ENCODE measurements at regions not wholly inside any gene's neighbourhood (a gene's known extent, or its start where the extent isn't known, plus 50 kb on each side); places are given as distances from the start of the nearest gene placed in this dataset.

DNA sequence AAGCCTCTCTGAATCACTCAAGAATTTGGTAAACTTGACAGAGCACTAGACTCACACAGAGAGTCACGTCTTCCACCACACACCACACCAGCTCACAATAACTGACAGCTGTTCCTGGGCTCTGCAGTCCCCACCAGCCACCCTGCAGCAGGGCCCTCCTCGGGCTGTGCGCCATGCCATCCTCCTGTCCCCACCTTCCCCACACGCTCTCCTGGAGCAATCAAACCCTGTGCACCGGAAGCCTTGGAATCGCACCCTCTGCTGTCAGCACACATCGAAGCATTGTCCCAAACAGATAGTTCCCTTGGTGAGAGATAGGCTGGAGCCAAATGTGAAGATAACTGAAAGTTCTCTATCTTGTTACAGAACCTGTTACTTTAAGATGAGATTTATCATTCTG, 191.0 kb downstream of the TBXT start:
- Histone ChIP-seq H3K27ac (ENCODE audit: low read depth, low read length, poor library complexity, severe bottlenecking) (no peak overlapping the region), H3K36me3 (ENCODE audit: insufficient read depth, low read length, poor library complexity, severe bottlenecking) (no peaks in the 10 kb centered on the region), H3K27me3 (replicated peaks; ENCODE audit: insufficient read depth, low read depth, low read length, poor library complexity) (no peaks in the 10 kb centered on the region), H3K4me1 (ENCODE audit: insufficient read depth, low read length, poor library complexity, severe bottlenecking) (no peaks in the 10 kb centered on the region), H3K9me3 (ENCODE audit: low read depth, low read length, poor library complexity, severe bottlenecking) (no peaks in the 10 kb centered on the region), H3K4me3 (ENCODE audit: low read depth, low read length, poor library complexity, severe bottlenecking) (no peak overlapping the region)
- no peak for TF ChIP-seq EZH2 (IDR thresholded peaks at IDR 0.05; ENCODE audit: borderline replicate concordance, low read depth, low read length, poor library complexity, severe bottlenecking)
- TF ChIP-seq CTCF (conservative IDR thresholded peaks at IDR 0.05; ENCODE audit: low read depth, low read length), result no peak
- CTCF ChIA-PET, result no interaction called here
- intact Hi-C loops (cut with micrococcal nuclease; ENCODE audit: unreplicated experiment), result no loop called here
- DNase-seq (ENCODE audit: low spot score), result no peak
- no TSS peak for BruUV-seq (replicated peaks)
- POLR2A ChIA-PET (ENCODE audit: low non-redundant PET), result no interaction called here

GRCh38 chr6:165974817-165975216, 192.8 kb downstream of the TBXT start:
- CTCF ChIA-PET, result no interaction called here
- POLR2A ChIA-PET (ENCODE audit: low non-redundant PET), result no interaction called here

DNA sequence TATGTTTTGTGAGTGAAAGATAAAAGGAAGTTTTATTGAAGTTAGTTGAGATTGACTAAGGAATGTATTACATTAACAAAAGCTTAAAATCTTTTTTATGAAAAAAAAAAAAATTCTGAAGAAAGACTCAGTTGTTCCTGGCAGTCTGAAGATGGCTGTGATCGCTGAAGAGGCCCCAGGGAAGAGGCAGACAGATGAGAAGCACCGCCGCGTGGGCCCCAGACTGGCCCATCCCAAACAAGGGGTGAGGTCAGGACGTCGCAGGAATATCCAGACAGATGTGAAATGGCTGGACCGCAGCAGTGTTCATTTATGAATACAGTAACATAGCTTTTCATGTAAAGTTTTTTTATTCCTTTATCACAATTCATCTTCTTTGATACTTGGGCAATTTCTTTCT, 194.2 kb downstream of the TBXT start:
- BruUV-seq (replicated peaks), result no TSS peak
- no peak for TF ChIP-seq CTCF (conservative IDR thresholded peaks at IDR 0.05; ENCODE audit: low read depth, low read length)
- TF ChIP-seq EZH2 (IDR thresholded peaks at IDR 0.05; ENCODE audit: borderline replicate concordance, low read depth, low read length, poor library complexity, severe bottlenecking), result no peak
- Histone ChIP-seq H3K9me3 (ENCODE audit: low read depth, low read length, poor library complexity, severe bottlenecking) (no peaks in the 10 kb centered on the region), H3K27me3 (replicated peaks; ENCODE audit: insufficient read depth, low read depth, low read length, poor library complexity) (no peaks in the 10 kb centered on the region), H3K36me3 (ENCODE audit: insufficient read depth, low read length, poor library complexity, severe bottlenecking) (no peaks in the 10 kb centered on the region), H3K4me3 (ENCODE audit: low read depth, low read length, poor library complexity, severe bottlenecking) (no peak overlapping the region), H3K27ac (ENCODE audit: low read depth, low read length, poor library complexity, severe bottlenecking) (no peak overlapping the region), H3K4me1 (ENCODE audit: insufficient read depth, low read length, poor library complexity, severe bottlenecking) (no peaks in the 10 kb centered on the region)
- CTCF ChIA-PET, result no interaction called here
- POLR2A ChIA-PET (ENCODE audit: low non-redundant PET), result no interaction called here
- intact Hi-C loops (cut with micrococcal nuclease; ENCODE audit: unreplicated experiment), result no loop called here
- DNase-seq (ENCODE audit: low spot score), result no peak

More at GRCh38 chr6:165974817-165975216, 192.8 kb downstream of the TBXT start:
- TF ChIP-seq CTCF (conservative IDR thresholded peaks at IDR 0.05; ENCODE audit: low read depth, low read length), result no peak
- TF ChIP-seq EZH2 (IDR thresholded peaks at IDR 0.05; ENCODE audit: borderline replicate concordance, low read depth, low read length, poor library complexity, severe bottlenecking), result no peak
- Histone ChIP-seq H3K9me3 (ENCODE audit: low read depth, low read length, poor library complexity, severe bottlenecking) (no peaks in the 10 kb centered on the region), H3K4me1 (ENCODE audit: insufficient read depth, low read length, poor library complexity, severe bottlenecking) (no peaks in the 10 kb centered on the region), H3K27ac (ENCODE audit: low read depth, low read length, poor library complexity, severe bottlenecking) (no peak overlapping the region), H3K36me3 (ENCODE audit: insufficient read depth, low read length, poor library complexity, severe bottlenecking) (no peaks in the 10 kb centered on the region), H3K4me3 (ENCODE audit: low read depth, low read length, poor library complexity, severe bottlenecking) (no peak overlapping the region), H3K27me3 (replicated peaks; ENCODE audit: insufficient read depth, low read depth, low read length, poor library complexity) (no peaks in the 10 kb centered on the region)
- BruUV-seq (replicated peaks), result no TSS peak
- intact Hi-C loops (cut with micrococcal nuclease; ENCODE audit: unreplicated experiment), result no loop called here
- no peak for DNase-seq (ENCODE audit: low spot score)

Measured in A673 (cell line).